Calu3 (cell line): ENCODE measurements at regions not wholly inside any gene's neighbourhood (a gene's known extent, or its start where the extent isn't known, plus 50 kb on each side); places are given as distances from the start of the nearest gene placed in this dataset.

Experiments used
- BruUV-seq: library from RNA; stranded (reverse); fragments of 400-500 nt; replicated peaks from 2 replicates; lab custom pipeline; 2021; lab: Mats Ljungman, UMichigan
- CTCF ChIA-PET: fragments of 300-600 bp; sonication (Branson Sonifier 250); formaldehyde crosslinking; loops from one replicate; lab custom pipeline; 2022; ENCODE audit warnings: antibody characterized with exemption; lab: Charles Lee
- DNase-seq: peaks from one replicate; pipeline ENCODE4 v3.0.0; 2022
- H3K27ac Mint-ChIP-seq: one replicate; pipeline ENCODE4 v1.8.0; 2022; ENCODE audit warnings: mixed read lengths; ENCODE audit not compliant: unreplicated experiment
- H3K27me3 Mint-ChIP-seq: one replicate; pipeline ENCODE4 v1.8.0; 2022; ENCODE audit warnings: mixed read lengths; ENCODE audit not compliant: unreplicated experiment
- H3K36me3 Mint-ChIP-seq: one replicate; pipeline ENCODE4 v1.8.0; 2022; ENCODE audit warnings: mild to moderate bottlenecking, moderate library complexity, mixed read lengths; ENCODE audit not compliant: insufficient read depth, unreplicated experiment
- H3K4me1 Mint-ChIP-seq: one replicate; pipeline ENCODE4 v1.8.0; 2022; ENCODE audit warnings: mild to moderate bottlenecking, low read depth, mixed read lengths; ENCODE audit not compliant: unreplicated experiment
- H3K4me3 Mint-ChIP-seq: one replicate; pipeline ENCODE4 v1.8.0; 2022; ENCODE audit warnings: mild to moderate bottlenecking, low read depth, moderate library complexity, mixed read lengths; ENCODE audit not compliant: unreplicated experiment
- H3K9me3 Mint-ChIP-seq: one replicate; pipeline ENCODE4 v1.8.0; 2022; ENCODE audit warnings: low read depth, mixed read lengths; ENCODE audit not compliant: unreplicated experiment
- intact Hi-C: fragments of 100-400 bp; cut with micrococcal nuclease; formaldehyde crosslinking; loops from one replicate; pipeline ENCODE4 v1.10.0; 2022; ENCODE audit not compliant: unreplicated experiment
- TF ChIP-seq, protein P1 (sequence below): fragments of 200-600 bp; IDR thresholded peaks from one replicate; pipeline ENCODE4 v1.8.0; 2022; ENCODE audit warnings: antibody characterized with exemption; ENCODE audit not compliant: unreplicated experiment

DNA sequence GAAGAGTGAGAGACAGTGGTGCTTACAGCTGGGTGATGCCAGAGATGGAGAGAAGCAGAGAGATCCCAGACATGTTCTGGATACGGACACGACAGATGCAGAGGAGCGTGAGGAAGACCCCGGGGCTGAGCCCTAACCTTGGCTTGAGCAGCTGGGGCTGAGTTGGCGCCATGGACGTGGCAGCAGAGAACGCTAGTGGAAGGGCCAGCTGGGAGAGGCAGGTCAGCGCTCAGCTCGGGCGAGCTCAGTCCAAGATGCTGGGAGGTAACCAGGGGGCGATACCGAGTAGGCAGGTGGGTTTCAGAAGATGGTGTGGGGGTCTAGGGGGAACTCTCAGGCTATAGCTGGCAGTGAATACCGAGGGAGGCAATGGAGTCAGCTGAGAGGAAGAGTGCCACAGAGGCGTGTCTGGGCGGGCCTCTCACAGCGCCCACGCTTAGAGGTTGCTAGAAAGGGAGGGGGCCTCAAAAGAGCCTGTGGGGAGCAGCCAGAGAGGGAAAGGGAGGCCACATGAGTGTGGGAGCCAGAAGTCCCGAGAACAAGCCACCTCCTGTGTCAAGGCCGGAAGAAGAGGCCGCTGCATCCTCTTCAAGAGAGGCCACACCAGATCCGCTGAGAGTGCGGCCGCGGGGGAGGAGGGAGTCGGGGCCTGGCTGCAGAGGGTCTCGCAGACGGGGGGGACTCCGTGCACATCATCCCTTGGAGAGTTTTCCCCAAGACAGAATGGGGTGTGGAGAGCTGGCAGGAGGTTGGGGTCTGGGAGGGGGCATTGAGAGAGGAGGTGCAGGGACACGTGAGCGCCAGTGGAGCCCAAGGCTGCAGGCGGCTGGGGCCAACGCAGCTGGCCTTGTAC, 57.0 kb upstream of the DIO3 start:
- no peak for DNase-seq
- Mint-ChIP-seq H3K4me3 (no peak overlapping the region), H3K27ac (no peak overlapping the region), H3K9me3 (no peaks in the 10 kb centered on the region), H3K4me1 (no peaks in the 10 kb centered on the region), H3K36me3 (no peaks in the 10 kb centered on the region), H3K27me3 (peaks cover 14% of the 10 kb centered on the region)
- no TSS peak for BruUV-seq
- CTCF ChIA-PET = no interaction called here
- intact Hi-C loops = no loop called here
- TF ChIP-seq, protein P1, sequence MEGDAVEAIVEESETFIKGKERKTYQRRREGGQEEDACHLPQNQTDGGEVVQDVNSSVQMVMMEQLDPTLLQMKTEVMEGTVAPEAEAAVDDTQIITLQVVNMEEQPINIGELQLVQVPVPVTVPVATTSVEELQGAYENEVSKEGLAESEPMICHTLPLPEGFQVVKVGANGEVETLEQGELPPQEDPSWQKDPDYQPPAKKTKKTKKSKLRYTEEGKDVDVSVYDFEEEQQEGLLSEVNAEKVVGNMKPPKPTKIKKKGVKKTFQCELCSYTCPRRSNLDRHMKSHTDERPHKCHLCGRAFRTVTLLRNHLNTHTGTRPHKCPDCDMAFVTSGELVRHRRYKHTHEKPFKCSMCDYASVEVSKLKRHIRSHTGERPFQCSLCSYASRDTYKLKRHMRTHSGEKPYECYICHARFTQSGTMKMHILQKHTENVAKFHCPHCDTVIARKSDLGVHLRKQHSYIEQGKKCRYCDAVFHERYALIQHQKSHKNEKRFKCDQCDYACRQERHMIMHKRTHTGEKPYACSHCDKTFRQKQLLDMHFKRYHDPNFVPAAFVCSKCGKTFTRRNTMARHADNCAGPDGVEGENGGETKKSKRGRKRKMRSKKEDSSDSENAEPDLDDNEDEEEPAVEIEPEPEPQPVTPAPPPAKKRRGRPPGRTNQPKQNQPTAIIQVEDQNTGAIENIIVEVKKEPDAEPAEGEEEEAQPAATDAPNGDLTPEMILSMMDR = no peak

DNA sequence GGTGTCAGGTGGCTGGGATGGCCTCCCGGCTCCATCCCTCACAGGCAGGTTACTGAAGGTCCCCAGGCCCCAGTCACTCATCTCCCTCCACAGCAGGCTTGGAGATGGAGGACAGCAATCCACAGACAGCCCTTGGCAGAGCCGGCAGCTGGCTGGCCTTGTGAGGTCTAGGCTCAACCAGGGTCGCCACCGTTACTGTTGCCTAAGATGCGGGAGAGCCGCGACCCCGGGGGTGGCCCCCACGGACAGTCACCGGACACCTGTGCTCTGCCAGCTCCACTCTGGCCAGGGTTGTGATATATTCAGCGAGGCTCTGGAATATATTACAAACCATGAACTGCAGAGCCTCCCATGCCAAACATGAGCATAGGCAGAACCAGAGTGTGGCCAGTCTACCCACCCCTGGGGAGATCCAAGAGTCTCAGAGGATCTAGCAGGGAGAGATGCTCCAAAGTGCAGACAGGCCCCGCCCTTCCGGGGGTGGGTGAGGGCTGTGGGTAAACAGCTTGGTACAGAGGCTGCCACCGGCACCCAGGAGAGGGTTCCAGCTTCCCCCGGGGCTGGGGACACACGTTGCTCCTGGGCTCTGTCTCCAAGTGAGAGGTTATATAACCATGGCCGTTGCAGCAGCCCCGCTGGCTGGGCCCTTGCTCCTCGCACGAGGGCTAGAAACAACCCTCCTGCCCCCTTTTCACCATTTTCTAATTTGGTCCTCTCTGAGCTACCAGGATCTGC, 55.9 kb upstream of the DIO3 start:
- H3K27ac Mint-ChIP-seq = no peak overlapping the region
- DNase-seq = no peak
- H3K9me3 Mint-ChIP-seq = no peaks in the 10 kb centered on the region
- TF ChIP-seq, protein P1 = no peak
- BruUV-seq = no TSS peak
- no peaks in the 10 kb centered on the region for H3K36me3 Mint-ChIP-seq
- H3K4me1 Mint-ChIP-seq = no peaks in the 10 kb centered on the region
- intact Hi-C loops = no loop called here
- H3K27me3 Mint-ChIP-seq = peaks cover 14% of the 10 kb centered on the region
- CTCF ChIA-PET = no interaction called here
- H3K4me3 Mint-ChIP-seq = no peak overlapping the region

DNA sequence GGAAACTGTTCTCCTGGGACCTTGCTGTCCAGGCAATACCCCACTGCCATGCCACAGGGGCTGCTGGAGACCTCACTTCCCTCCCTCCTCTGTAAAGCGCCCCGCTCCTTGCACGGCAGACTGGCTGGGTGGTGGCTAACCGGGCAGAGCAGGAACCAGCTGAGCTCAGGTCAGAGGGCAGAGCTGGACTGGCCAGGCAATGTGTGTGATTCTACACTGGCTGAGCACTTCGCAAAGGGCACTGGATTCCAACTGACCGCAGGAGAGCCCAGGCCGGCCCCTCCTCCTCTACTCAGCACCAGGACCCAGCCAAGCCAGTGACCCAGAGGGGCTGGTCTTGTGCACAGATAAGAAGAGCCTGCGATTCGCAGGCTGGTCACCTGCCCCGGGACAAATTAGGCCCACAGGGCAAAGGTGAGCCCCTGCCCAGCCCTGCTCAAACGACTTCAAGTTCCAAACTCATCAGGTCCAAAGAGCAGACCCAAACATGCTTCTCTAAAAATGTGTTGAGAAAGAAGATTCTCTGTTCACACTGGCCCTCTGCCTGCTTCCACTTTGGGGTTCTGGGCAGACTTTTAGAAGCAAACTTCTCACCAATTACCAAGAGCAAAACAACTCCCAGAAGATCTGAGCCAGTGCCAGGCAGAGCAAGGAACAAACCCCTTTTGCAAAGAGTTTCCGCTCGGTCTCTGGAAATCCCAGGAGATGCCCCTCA, 54.9 kb upstream of the DIO3 start:
- intact Hi-C loops = no loop called here
- CTCF ChIA-PET = no interaction called here
- no peak for DNase-seq
- H3K27ac Mint-ChIP-seq = no peak overlapping the region
- no peaks in the 10 kb centered on the region for H3K4me1 Mint-ChIP-seq
- peaks cover 14% of the 10 kb centered on the region for H3K27me3 Mint-ChIP-seq
- TF ChIP-seq, protein P1 = no peak
- no peaks in the 10 kb centered on the region for H3K36me3 Mint-ChIP-seq
- H3K9me3 Mint-ChIP-seq = no peaks in the 10 kb centered on the region
- no TSS peak for BruUV-seq
- no peak overlapping the region for H3K4me3 Mint-ChIP-seq

DNA sequence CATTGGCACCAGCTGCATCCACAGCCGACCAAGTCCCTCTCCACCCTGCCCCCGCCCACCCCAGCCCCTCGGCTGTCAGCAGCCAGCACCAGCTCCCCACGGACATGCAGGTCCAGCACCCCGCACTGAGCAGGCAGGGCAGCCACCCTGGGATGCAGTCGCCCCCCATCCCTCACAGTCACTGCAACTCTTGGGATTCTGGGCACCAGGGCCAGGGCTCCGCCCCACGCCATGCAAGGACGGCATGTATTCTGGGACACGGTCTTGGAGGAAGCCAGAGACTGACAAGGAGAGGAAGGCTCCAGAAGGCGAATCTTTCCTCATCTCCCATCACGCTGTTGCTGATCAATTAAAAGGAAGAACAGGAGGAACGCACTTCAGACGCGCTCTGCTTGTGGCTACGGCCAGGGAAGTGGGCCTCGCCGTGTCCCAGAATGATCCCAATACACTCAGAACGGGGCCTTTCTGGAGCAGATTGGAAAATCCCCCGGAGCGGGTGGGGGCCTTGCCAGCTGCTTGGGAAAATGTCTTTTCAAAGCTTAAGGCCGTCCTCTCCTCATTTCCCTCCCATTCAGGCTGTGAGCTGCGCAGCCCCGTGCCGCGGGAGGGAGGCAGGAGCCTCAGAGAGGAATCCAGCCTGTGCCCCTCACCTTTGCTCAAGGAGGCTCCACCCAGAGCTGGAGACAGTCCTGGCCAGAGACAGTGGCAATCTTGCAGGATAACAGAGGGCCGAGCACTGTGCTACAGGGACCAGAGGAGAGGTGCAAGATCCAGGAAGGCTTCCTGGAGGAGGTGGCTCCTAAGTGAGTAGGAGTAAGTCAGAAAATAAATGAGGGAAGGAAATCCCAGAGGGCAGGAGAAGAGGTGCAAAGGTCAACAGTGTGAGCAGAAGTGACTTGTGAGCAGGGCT, 54.1 kb upstream of the DIO3 start:
- no peak for DNase-seq
- CTCF ChIA-PET = no interaction called here
- TF ChIP-seq, protein P1 = no peak
- H3K27ac Mint-ChIP-seq = no peak overlapping the region
- no peak overlapping the region for H3K4me3 Mint-ChIP-seq
- H3K9me3 Mint-ChIP-seq = no peaks in the 10 kb centered on the region
- peaks cover 14% of the 10 kb centered on the region for H3K27me3 Mint-ChIP-seq
- no TSS peak for BruUV-seq
- intact Hi-C loops = no loop called here
- H3K4me1 Mint-ChIP-seq = no peaks in the 10 kb centered on the region
- no peaks in the 10 kb centered on the region for H3K36me3 Mint-ChIP-seq
